Stimulated activated CD8-positive, alpha-beta memory T cell treated with anti-CD3 and anti-CD28 coated beads, Interleukin-4, amount 100 ng/mL, for 48 hours (primary cell): ENCODE measurements at regions not wholly inside any gene's neighbourhood (a gene's known extent, or its start where the extent isn't known, plus 50 kb on each side); places are given as distances from the start of the nearest gene placed in this dataset.
"Not testable (repeated sequence)": the region's sequence is repeated elsewhere in the genome, so short reads cannot be mapped to it uniquely, and the experiment has no call there.

ENCODE experiments used
- DNase-seq: peaks from one replicate; pipeline ENCODE4 v3.0.0-alpha.2; 2020

- no peak for DNase-seq
Observed at GRCh38 chr17:6893382-6894205, 62.1 kb upstream of the TEKT1 start.

DNA sequence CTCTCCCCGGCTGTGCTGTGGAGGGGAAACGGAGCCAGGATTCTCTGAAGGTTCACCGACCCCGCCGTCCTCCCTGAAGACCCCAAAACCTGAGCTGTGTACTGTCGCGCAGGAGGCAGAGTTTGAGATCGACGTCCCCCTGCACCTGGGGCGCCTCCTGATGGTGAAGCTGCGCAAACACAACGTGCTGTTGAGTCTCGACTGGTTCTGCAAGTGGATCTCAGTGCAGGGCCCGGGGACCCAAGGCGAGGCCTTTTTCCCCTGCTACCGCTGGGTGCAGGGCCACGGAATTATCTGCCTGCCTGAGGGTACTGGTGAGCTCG is 62.6 kb upstream of the TEKT1 start:
- peak; percentile 68 for DNase-seq

DNA sequence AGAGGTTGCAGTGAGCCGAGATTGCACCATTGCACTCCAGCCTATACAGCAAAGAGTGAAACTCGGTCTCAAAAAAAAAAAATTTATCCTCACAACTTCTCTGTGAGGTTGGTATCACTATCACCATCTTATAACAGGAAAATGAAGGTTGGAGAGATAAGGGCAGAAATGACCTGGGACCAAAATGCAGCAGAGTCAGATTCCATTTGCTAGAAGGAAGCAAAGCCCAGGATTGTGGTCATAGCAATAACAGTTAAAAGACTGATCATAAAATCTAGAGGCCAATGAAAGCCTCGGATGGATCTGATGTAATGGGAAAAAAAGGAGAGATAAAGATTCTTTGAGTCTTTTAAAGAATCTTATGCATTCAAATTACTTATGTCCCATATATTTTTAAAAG is 69.6 kb upstream of the TEKT1 start:
- no peak for DNase-seq

DNA sequence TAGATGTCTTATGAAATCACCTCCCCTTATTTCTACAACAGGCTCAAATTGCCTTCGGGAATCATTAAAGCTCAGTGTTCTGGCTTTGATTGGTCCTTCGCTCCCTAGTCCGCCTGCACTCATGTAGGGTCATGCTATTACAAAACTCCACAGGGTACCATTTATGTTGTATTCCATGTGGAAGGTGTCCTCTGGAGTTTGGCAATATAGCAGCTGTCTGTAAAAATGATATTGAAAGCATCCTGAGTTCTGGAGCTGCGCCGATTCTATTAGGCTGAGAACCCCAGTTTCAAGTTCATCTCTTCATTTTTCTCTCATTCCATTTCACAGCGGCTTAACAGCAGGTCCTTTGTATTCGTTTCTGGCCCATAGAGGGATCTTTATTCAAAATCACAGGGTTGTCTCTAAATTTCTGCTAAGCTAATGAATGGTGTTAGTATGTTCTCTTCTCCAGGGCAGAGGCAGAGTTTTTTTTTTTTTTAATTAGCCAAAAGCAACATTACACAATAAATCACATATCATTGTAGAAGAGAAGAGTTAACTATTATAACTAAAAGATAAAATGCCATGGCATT is 71.9 kb upstream of the TEKT1 start:
- DNase-seq = no peak

DNA sequence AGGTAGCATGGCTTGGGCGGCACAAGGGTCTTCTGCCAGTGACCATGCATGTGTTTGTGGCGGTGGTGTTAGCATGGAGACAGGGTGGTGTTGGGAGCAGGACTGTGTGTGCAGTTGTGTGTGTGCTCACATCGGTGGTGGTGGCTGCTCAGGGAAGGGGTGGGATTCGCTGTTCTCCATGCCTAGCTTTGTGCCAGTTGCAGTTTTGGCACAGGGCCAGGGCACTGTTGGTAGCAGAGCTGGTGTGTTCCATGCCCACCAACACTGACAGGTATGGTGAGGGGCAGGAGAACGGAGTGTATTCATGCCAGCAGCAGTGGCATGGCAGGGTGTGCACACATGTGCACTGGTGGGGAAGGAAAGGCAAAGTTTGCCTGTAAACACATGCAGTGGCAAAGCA is 77.3 kb upstream of the TEKT1 start:
- no peak for DNase-seq

- no peak for DNase-seq
Observed at GRCh38 chr17:6910987-6911603, 79.6 kb upstream of the TEKT1 start.

DNA sequence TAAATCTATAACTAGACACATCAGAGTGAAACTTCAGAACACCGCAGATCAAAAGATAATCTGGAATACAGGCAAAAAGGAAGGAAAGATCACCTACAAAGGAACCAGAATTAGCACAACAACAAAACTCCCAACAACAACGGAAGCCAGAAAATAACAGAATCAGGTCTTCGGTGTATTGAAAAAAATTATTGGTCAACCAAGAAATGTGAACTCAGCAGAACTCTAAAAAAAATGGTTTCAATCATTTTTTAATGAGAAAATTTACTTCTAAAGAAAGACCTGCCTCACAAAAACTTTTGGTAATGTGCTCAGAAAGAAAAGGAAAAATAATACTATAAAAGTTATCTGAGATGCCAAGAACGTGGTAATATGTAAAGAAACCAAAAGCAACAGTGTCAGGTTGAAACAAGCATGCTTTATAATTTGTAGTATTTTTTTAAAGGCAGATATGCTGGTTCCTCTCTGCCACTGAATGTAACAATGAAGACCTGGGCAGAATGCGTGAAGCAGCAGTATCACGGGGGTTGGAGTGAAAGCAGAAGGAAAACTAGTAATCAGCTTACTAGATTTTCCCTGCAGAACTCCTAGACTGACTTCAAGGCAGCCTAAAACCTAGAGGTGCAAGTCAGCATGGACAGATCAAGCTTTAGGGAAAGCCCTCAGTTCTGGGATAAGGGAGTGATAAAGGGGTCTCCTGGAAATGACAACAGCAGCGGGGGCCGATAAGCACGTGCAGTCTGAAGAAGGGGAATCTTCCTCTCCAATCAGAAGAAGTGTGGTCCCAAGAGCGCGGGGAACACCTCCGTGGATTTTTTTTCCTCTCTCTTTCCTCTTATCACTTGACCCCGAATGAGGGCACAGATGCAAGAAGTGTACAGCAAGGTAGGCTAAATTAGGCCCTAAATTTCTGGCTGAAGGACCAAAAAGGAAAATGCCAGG is 80.9 kb upstream of the TEKT1 start:
- DNase-seq = no peak

DNA sequence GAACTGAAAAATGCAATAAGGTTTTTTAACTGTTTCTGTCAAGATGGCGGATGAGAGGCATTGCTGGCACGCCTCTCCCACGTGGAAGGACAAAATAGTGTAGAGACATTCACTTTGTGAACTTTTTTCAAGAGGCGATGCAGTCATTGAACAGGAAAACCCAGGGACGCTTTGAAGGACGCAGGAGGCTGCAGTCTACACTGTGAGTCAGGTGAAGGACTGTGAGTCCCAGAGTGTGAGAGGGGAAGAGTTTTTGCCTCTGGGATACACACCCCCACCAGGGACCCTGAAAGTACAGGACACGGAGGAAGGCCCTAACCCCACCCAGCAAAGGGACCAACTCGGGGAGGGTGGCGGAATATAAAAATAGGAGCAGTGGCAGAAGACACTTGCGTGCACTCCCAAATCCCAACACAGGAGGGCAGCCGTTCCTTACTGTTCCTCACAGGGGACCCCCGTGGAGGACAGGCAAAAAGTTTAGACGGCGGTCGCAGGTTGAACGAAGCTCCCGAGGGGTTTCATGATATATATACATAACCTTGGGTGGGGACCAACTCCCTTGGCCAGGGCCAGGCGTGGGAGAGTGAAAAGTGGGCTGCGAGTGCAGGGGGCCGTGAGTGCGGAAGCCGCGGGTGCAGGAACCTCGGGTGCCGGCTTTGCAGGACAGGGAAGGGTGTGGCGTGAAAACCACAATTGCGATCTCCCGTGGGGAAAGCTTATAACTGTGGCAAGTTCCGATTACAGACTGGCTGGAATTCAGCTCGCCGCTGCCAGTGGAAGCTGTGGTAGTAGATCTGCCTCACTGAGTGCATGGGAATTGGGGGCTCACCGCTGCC is 82.0 kb upstream of the ALOX12 start:
- peak; percentile 92 for DNase-seq

DNA sequence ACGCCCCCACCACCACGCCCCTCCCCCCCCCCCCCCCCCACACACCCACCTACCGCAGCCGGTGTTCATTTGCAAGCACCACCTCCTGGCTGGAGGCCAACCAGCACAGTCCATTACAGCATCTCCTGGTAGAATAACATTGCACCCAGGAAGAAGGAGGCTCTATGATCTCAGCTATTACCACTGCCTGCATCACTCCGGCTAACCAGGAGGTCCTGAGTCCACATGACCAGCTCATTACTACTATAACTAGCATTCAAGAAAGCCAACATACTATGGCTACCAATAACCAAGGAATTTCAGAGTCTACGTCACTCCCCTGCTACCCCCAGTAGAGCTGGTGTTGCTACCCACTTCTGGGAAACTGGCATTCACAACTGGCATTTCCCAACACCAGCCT is 81.1 kb upstream of the ALOX12 start:
- DNase-seq = no peak

- DNase-seq = no peak
Observed at GRCh38 chr17:6915620-6916019, 80.2 kb upstream of the ALOX12 start.

- DNase-seq = no peak
Observed at GRCh38 chr17:6919158-6919557, 76.7 kb upstream of the ALOX12 start.

DNA sequence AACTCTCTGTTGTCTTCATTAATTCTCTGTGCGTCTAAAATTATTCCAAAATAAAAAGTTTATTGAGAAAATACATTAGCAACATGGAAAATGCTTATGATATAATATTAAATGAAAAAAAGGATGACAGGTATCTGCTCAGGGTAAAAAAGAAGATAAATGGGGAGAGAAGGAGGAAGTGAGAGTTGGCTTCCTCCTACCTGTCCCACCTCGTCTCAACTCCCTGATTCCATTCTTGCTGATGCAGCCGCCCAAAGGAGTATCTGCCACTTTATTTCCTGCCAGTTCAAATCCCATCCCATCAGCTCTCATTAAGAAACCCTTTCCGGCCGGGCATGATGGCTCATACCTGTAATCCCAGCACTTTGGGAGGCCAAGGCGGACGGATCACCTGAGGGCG is 72.5 kb upstream of the ALOX12 start:
- DNase-seq = no peak

- DNase-seq = no peak
Observed at GRCh38 chr17:6924208-6924607, 71.6 kb upstream of the ALOX12 start.

DNA sequence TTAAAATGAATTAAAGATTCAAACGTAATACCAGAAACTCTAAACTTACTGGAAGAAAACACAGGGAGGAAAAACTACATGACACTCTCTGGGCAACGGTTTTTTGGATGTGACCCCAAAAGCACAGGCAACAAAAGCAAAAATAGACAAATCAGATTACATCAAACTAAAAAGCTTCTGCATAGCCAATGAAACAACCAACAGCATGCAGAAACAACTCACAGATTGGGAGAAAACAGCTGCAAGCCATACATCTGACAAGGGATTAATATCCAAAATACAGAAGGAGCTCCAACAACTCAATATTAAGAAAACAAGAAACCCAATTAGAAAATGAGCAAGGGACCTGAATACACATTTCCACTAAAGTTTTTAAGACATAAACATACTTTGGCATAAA is 69.2 kb upstream of the ALOX12 start:
- no peak for DNase-seq

DNA sequence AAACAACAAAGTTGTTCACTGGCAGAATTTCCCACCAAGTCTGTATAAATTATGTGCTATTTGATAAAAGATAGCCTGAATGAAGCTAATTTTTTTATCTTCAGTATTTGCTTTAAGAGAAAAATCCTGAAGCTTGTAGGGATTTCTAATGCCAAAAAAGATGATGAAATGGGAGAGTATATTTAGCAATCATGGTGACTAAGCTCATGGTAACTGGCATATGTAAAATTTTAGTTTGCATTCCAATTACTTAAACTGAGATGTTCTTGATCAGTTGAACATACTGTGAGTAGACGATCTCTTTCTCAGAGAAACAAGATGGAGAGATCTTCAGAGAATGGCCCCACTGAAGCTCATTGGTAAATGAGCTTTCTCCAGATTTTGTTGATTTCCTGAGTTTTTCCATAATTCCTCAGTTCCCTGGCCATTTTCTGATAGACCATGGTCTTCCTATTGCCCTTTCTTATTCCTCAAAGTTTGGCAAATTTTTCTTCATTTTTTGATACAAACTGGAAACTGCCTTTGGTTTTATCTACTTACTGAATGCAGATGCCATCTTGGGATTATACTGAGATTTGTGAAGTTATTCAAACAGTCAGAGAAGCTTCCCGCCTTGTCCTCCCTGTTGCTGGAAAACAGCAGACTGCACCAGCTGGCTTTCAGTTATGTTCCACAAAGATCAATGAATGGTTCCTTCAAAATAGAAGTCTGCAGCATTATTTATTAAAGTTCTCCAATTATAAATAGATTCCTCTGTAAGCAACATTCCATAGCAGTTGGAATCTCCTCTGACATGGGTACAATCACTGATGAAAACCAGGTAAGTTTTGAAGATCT is 68.3 kb upstream of the ALOX12 start:
- DNase-seq = no peak

DNA sequence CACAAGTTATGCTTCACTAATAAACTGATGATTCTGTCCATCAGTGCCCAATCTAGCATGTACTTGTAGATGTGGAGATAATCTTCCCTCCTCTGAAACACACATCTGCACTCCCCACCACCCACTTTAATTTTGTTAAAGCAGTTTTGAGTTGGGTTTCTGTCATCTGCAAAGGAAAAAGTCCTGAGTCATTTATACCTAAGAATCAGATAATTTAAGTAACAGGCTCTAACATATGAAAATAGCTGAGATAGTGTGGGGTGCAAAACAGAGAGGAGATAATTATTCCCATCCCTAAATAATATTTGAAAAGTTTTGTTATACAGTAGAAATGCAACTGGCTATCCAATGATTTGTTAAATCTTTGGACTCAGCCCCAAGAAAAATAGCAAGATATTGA is 67.7 kb upstream of the ALOX12 start:
- DNase-seq = no peak

GRCh38 chr17:6930749-6931148 is 65.1 kb upstream of the ALOX12 start:
- no peak for DNase-seq

GRCh38 chr17:6934544-6934943 is 61.3 kb upstream of the ALOX12 start:
- not testable (repeated sequence) for DNase-seq

GRCh38 chr17:6936370-6937028 is 59.4 kb upstream of the ALOX12 start:
- no peak for DNase-seq

- DNase-seq = no peak
Observed at GRCh38 chr17:6938637-6939036, 57.2 kb upstream of the ALOX12 start.

DNA sequence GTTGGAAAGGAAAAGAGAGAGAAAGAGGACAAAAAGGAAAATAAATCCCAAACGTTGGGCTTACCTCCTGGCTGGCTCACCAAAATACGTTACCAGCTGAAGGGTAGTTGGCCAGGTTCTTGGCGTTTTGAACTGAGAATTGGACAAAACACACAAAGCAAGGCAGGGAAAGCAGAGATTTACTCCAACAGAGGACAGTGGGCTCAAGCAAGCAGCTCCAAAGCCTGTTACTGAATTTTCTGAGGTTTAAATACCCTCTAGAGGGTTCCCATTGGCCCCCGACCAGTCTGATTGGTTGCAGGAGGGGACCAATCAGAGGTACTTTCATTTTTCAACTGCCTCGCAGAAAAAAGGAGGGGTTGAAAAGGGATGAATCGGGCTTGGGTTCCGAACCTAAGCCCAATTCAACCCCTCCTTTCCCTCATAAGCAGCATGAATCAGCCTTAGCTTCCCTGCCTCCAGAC is 55.6 kb upstream of the ALOX12 start:
- DNase-seq = no peak
